SK-N-SH (cell line): ENCODE measurements at regions not wholly inside any gene's neighbourhood (a gene's known extent, or its start where the extent isn't known, plus 50 kb on each side); places are given as distances from the start of the nearest gene placed in this dataset.

Experiments
- CTCF ChIA-PET: fragments of 300-600, 350-600 bp; formaldehyde crosslinking; extraction: SDS; loops from one replicate; lab custom pipeline; 2021; lab: Yijun Ruan, JAX
- POLR2A ChIA-PET: fragments of 350-600 bp; sonication (Branson Sonifier 250); formaldehyde crosslinking; extraction: SDS; loops from one replicate; lab custom pipeline; 2020; ENCODE audit warnings: antibody characterized with exemption, inconsistent platforms; lab: Yijun Ruan, JAX
- DNase-seq: peaks from one replicate; pipeline ENCODE4 v3.0.0; 2012
- H2AFZ ChIP-seq: fragments of 200-600 bp; sonication (generic); 2 replicates; pipeline ENCODE4 v1.8.1; 2016; ENCODE audit warnings: antibody characterized with exemption, mild to moderate bottlenecking, low read depth
- H3F3A ChIP-seq: fragments of 200-600 bp; sonication (generic); replicated peaks from 2 replicates; pipeline ENCODE3; 2016; ENCODE audit warnings: antibody characterized with exemption, mild to moderate bottlenecking; ENCODE audit not compliant: insufficient read depth
- H3K27ac ChIP-seq, 2 experiments: fragments of 200-500 bp in 1 of 2; fragments of 200-600 bp in 1 of 2; sonication (Bioruptor generic) in 1 of 2; sonication (generic), shearing (Covaris generic) in 1 of 2; 2 replicates each; pipeline versions ENCODE4 v1.5.1 to v1.6.1; 2014 to 2016; ENCODE audit warnings: low read depth in 2 of 2, inconsistent platforms in 1 of 2, low read length in 1 of 2, mild to moderate bottlenecking in 1 of 2, mixed read lengths in 1 of 2
- H3K27me3 ChIP-seq: fragments of 200-600 bp; sonication (generic), shearing (Covaris generic); 2 replicates; pipeline ENCODE4 v1.6.1; 2016; ENCODE audit warnings: mixed run types; ENCODE audit not compliant: insufficient read depth
- H3K36me3 ChIP-seq, 2 experiments: fragments of 200-500 bp in 1 of 2; fragments of 200-600 bp in 1 of 2; sonication (Bioruptor generic) in 1 of 2; sonication (generic) in 1 of 2; replicated peaks in 1 of 2; 2 replicates each; pipeline versions ENCODE3 to v1.5.1; 2014 to 2016; ENCODE audit warnings: low read length in 1 of 2, mild to moderate bottlenecking in 1 of 2; ENCODE audit not compliant: insufficient read depth in 2 of 2, control insufficient read depth in 1 of 2
- H3K4me1 ChIP-seq, 2 experiments: fragments of 200-500 bp in 1 of 2; fragments of 200-600 bp in 1 of 2; sonication (Bioruptor generic) in 1 of 2; sonication (generic), shearing (Covaris generic) in 1 of 2; 2 replicates each; pipeline versions ENCODE4 v1.5.1 to v1.6.1; 2014 to 2016; ENCODE audit warnings: low read depth in 1 of 2, low read length in 1 of 2, mixed run types in 1 of 2; ENCODE audit not compliant: insufficient read depth in 2 of 2, control insufficient read depth in 1 of 2
- H3K4me2 ChIP-seq: fragments of 200-600 bp; sonication (generic), shearing (Covaris generic); 2 replicates; pipeline ENCODE4 v1.6.1; 2017; ENCODE audit warnings: mixed run types
- H3K4me3 ChIP-seq, 2 experiments: fragments of 200-500 bp in 1 of 2; fragments of 200-600 bp in 1 of 2; sonication (Bioruptor generic) in 1 of 2; sonication (generic), shearing (Covaris generic) in 1 of 2; 2 replicates each; pipeline versions ENCODE4 v1.5.1 to v1.8.1; 2014 to 2016; ENCODE audit warnings: low read depth in 2 of 2, inconsistent platforms in 1 of 2, low read length in 1 of 2, mild to moderate bottlenecking in 1 of 2, mixed read lengths in 1 of 2, moderate library complexity in 1 of 2
- H3K79me2 ChIP-seq: fragments of 200-600 bp; sonication (generic); 2 replicates; pipeline ENCODE4 v1.8.1; 2017; ENCODE audit warnings: mild to moderate bottlenecking; ENCODE audit not compliant: insufficient read depth
- H3K9ac ChIP-seq: fragments of 200-600 bp; sonication (generic); 2 replicates; pipeline ENCODE4 v1.6.1; 2017; ENCODE audit warnings: mixed run types
- H3K9me2 ChIP-seq: fragments of 200-600 bp; sonication (generic); 2 replicates; pipeline ENCODE4 v1.6.1; 2017; ENCODE audit warnings: mixed run types
- H3K9me3 ChIP-seq: fragments of 200-600 bp; sonication (generic); 2 replicates; pipeline ENCODE4 v1.6.1; 2017; ENCODE audit warnings: mixed run types, mild to moderate bottlenecking, moderate library complexity
- H4K20me1 ChIP-seq: fragments of 200-600 bp; sonication (generic); 2 replicates; pipeline ENCODE4 v1.6.1; 2017; ENCODE audit warnings: mild to moderate bottlenecking, mixed run types; ENCODE audit not compliant: insufficient read depth
- CHD2 ChIP-seq: fragments of 150-350 bp; IDR thresholded peaks from 2 replicates; pipeline ENCODE4 v1.6.1; 2018; ENCODE audit warnings: low read length; ENCODE audit not compliant: partially characterized antibody
- CTCF ChIP-seq: fragments of 200-600 bp; sonication (generic); IDR thresholded peaks from 2 replicates; pipeline ENCODE4 v1.6.1; 2017; ENCODE audit warnings: antibody characterized with exemption, mild to moderate bottlenecking, moderate library complexity
- FOSL2 ChIP-seq: IDR thresholded peaks from 2 replicates; pipeline ENCODE4 v1.4.0; 2012; ENCODE audit warnings: low read depth, mild to moderate bottlenecking, moderate library complexity, borderline replicate concordance
- GATA2 ChIP-seq: sonication (generic); formaldehyde crosslinking; IDR thresholded peaks from 2 replicates; pipeline ENCODE4 v1.5.0; 2020; ENCODE audit warnings: mild to moderate bottlenecking, missing genetic modification reagents
- JUND ChIP-seq: IDR thresholded peaks from 2 replicates; pipeline ENCODE4 v1.4.0; 2012
- NFIC ChIP-seq: IDR thresholded peaks from 2 replicates; pipeline ENCODE4 v1.4.0; 2012; ENCODE audit warnings: borderline replicate concordance
- PBX3 ChIP-seq: IDR thresholded peaks from 2 replicates; pipeline ENCODE4; 2012
- POLR2AphosphoS5 ChIP-seq: IDR thresholded peaks from 2 replicates; pipeline ENCODE4 v1.6.1; 2012; ENCODE audit warnings: low read depth, low read length
- RAD21 ChIP-seq: IDR thresholded peaks from 2 replicates; pipeline ENCODE4 v1.6.1; 2012; ENCODE audit warnings: mild to moderate bottlenecking, low read length
- REST ChIP-seq: IDR thresholded peaks from 2 replicates; pipeline ENCODE4 v1.6.1; 2012; ENCODE audit warnings: mild to moderate bottlenecking, low read depth, low read length, moderate library complexity
- SIN3A ChIP-seq: IDR thresholded peaks from 2 replicates; pipeline ENCODE4 v1.6.1; 2012; ENCODE audit warnings: low read depth, mild to moderate bottlenecking, low read length, moderate library complexity, borderline replicate concordance
- TAF1 ChIP-seq: IDR thresholded peaks from 2 replicates; pipeline ENCODE4 v1.6.1; 2012; ENCODE audit warnings: low read depth, mild to moderate bottlenecking, low read length, moderate library complexity, borderline replicate concordance
- TCF12 ChIP-seq: IDR thresholded peaks from 2 replicates; pipeline ENCODE4 v1.4.0; 2012
- USF1 ChIP-seq: IDR thresholded peaks from 2 replicates; pipeline ENCODE4 v1.4.0; 2012; ENCODE audit warnings: low read depth, borderline replicate concordance
- YY1 ChIP-seq: IDR thresholded peaks from 2 replicates; pipeline ENCODE4 v1.4.0; 2012; ENCODE audit warnings: low read depth, mild to moderate bottlenecking
- WGBS: methylation state at CpG from one replicate; pipeline ENCODE4 v1.1.6; 2017; ENCODE audit warnings: low lambda C conversion rate; 5-methylcytosine and 5-hydroxymethylcytosine counted together

- no peaks in the 10 kb centered on the region for H3K36me3 ChIP-seq
- 11% methylated on average over 1 of the region's 2 CpGs for WGBS
- ChIA-PET POLR2A (no interaction called here), CTCF (interaction anchor here (1.6 kb wide), 1 partner anchor 10 kb away, joined by 5 read pairs; no protein-coding TSS in a partner anchor)
- no peak overlapping the region for H3K9ac ChIP-seq
- TF ChIP-seq REST = no peak
- no peak for TF ChIP-seq TAF1
- TF ChIP-seq PBX3 = no peak
- TF ChIP-seq JUND = no peak
- TF ChIP-seq RAD21 = no peak
- no peak for TF ChIP-seq NFIC
- TF ChIP-seq SIN3A = no peak
- TF ChIP-seq USF1 = no peak
- TF ChIP-seq FOSL2 = no peak
- TF ChIP-seq CHD2 = no peak
- no peak for TF ChIP-seq YY1
- TF ChIP-seq CTCF = no peak
- no peak for TF ChIP-seq TCF12
- no peak for TF ChIP-seq POLR2AphosphoS5
- no peak for TF ChIP-seq GATA2 (CRISPR knock-in tag)
- H3K9me3 ChIP-seq = no peaks in the 10 kb centered on the region
- H3K27me3 ChIP-seq = no peaks in the 10 kb centered on the region
- H3K4me2 ChIP-seq = no peak overlapping the region
- H3K27ac ChIP-seq = no peak overlapping the region
- H3F3A ChIP-seq = no peaks in the 10 kb centered on the region
- H3K79me2 ChIP-seq = no peaks in the 10 kb centered on the region
- H3K4me1 ChIP-seq = no peaks in the 10 kb centered on the region
- H4K20me1 ChIP-seq = no peaks in the 10 kb centered on the region
- no peaks in the 10 kb centered on the region for H3K9me2 ChIP-seq
- no peak for DNase-seq
- H2AFZ ChIP-seq = no peak overlapping the region
- no peak overlapping the region for H3K4me3 ChIP-seq
Observed at GRCh38 chr3:8143186-8143585, 358.4 kb upstream of the LMCD1 start.
